ENCODE measurements at regions not wholly inside any gene's neighbourhood (a gene's known extent, or its start where the extent isn't known, plus 50 kb on each side); places are given as distances from the start of the nearest gene placed in this dataset.
"Not testable (repeated sequence)": the region's sequence is repeated elsewhere in the genome, so short reads cannot be mapped to it uniquely, and the experiment has no call there.

GRCh38 chr3:106486945-106487639 is 618.3 kb upstream of the CBLB start:
- DNase-seq, result not testable (repeated sequence)

DNA sequence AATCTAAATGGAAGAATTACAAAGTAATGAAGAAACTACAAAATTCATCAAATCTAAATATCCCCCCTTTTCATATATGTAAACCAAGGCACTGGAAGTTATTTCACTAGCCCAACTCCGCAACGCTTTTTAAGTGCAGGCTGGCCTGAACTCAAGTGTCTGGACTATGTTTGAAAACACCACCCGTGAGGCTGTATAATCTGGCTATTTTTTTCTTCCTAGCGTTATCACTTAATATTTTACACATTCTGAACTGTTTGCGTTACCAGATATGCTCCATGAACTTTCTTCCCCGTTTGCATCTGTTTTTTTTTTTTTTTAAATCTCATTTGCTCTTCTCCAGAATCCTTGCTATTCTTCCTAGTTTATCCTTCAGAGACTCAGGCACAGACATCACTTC is 619.5 kb upstream of the CBLB start:
- no peak for DNase-seq

DNA sequence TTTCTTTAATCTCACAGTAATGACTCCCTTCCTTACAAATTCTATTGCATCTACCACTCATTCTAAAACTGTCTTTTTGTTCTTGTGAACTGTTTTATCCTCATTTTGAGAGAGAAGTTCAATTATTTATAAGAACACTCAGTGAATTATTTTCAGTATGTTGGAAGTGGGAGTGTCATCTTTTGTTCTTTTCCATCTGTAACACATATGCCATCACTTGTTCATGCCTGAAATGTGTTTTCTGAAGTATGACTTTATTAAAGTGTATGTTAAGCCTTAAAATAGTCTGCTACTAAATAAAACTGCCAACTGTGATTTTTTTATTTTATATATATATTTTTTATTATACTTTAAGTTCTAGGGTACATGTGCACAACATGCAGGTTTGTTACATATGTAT is 623.0 kb upstream of the CBLB start:
- DNase-seq, result no peak

DNA sequence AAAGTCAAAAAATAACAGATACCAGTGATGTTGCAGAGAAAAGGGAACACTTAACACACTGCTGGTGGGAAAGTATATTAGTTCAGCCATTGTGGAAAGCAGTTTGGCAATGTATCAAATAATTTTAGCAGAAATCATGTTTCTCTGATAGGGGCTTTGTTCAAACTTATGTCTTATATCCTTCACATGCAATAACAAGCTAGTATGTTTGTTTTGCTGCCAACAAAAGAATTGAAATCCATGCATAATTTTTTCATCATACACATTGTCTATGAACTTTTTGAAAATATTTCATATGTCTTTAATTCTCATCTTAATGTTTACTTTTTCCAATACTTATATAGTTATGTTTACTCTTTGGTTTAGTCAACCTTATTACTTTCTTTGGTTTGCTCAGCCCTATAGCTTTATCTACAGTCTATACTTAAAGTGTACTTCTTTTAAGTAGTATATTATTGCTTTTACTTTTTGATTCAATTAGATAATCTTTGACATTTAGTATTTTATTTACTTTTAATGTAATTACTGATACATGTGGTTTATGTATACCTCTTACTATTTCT is 639.6 kb upstream of the CBLB start:
- no peak for DNase-seq

GRCh38 chr3:106510206-106510605 is 641.4 kb upstream of the CBLB start:
- no peak for DNase-seq

DNA sequence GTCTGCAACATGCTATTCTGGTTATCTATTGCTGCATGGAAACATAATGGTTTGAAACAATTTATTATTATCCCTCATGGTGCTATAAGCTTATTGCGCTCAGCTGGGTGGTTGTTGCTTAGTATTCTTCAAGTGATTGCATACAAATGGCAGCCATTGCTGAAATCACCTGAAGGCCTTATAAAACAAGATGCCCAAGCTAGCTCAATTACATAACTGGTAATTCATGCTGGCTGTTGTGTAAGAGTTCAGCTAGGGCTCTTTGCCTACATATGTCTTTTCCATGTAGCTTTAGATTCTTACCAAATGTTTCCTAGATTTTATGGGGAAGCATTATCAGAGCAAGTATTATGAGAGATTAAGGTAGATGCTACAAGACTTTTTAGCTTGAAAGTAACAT is 644.0 kb upstream of the CBLB start:
- DNase-seq, result no peak

DNA sequence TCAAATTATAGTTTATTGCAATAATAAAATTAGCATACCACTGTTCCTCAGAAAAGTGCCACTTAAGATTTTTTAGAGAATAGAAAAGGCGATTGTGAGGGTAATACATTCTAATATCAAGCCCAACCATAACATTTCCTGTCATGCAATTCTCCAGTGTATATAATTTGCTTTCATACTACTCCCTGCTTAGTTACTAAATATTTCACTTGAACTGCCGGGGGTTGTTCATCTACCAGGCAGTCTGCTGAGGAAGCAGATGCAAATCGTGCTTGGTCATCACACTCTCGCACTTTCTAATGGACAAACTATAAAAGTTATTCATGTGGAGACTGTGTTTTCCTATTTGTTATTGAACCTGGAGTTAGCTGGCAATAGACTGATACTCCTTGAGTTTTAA is 645.6 kb upstream of the CBLB start:
- DNase-seq, result no peak

GRCh38 chr3:106518516-106518915 is 649.7 kb upstream of the CBLB start:
- no peak for DNase-seq

- DNase-seq, result no peak
Measured at GRCh38 chr3:106522397-106522796, 653.6 kb upstream of the CBLB start.

DNA sequence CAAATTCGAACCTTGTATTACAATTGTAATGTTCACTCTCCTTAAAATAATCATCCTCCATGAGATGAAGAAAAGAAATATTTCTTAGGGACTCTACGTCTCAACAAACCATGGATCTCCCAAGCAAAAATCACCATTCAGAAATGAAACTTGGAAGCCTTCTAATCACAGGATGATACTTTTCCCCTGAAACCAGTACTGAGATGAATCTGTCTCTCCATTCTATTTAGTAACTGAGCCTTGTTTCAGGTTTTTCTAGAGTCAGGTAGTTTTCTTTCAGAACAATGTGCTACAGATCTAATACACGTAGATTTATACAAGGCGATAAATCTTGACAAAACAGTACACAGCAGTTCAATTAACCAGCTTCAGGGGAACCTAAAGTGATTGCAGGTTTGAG is 660.1 kb upstream of the CBLB start:
- DNase-seq, result no peak

- DNase-seq, result no peak
Measured at GRCh38 chr3:106529738-106530137, 660.9 kb upstream of the CBLB start.

GRCh38 chr3:106530367-106530766 is 661.6 kb upstream of the CBLB start:
- peak; percentile 5 to 6 for DNase-seq

GRCh38 chr3:106531771-106532329 is 663.0 kb upstream of the CBLB start:
- DNase-seq, result not testable (repeated sequence)

DNA sequence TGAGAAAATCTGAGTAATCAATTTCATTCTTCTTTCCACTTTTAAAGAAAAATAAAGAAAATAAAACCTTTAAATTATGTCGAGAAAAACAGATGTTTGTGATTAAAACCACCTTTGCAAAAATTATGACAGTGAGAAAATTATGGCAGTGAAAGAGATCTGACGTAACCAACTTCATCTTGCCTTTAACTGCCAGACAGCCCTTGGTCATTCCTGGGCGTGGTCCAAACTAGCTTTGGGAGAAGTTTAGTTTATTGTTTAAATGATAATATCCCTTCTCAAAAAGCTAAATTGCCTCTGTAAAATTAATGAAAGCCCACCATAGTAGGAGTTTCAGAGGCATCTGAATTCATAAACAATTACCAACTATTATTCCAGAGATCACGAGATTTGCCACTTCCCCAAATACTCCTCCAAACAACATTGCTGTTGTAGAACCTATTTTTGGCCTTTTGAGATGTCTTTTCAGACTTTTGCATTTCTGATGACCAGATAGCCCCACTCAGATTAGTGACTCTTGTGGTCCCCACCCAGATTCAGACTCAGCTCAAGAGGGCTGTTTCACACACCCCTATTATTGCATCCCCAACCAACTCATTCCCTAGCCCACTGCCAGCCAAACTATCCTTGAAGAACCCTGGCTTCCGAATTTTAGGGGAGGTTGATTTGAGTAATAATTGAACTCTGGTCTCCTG is 664.4 kb upstream of the CBLB start:
- no peak for DNase-seq

- DNase-seq, result peak in 1 of 2 donors; percentile 1
Measured at GRCh38 chr3:106533788-106534160, 665.0 kb upstream of the CBLB start.

DNA sequence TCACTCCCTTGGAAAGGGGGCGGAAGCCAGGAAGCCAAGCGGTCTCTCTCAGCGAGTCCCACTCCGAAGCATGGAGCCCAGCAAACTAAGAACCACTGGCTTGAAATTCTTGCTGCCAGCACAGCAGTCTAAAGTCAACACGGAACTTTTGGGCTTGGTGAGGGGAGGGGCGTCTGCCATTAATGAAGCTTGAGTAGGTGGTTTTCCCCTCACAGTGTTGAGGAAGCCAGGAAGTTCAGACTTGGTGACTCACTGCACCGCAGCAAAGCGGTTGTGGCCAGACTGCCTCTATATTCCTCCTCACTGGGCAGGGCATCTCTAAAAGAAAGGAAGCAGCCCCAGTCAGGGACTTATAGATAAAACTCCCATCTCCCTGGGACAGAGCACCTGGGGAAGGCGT is 665.4 kb upstream of the CBLB start:
- DNase-seq, result peak; percentile 20 to 59

- no peak for DNase-seq
Measured at GRCh38 chr3:106540743-106541142, 671.9 kb upstream of the CBLB start.

GRCh38 chr3:106542101-106542769 is 673.4 kb upstream of the CBLB start:
- DNase-seq, result no peak

- no peak for DNase-seq
Measured at GRCh38 chr3:106552351-106553043, 683.7 kb upstream of the CBLB start.

DNA sequence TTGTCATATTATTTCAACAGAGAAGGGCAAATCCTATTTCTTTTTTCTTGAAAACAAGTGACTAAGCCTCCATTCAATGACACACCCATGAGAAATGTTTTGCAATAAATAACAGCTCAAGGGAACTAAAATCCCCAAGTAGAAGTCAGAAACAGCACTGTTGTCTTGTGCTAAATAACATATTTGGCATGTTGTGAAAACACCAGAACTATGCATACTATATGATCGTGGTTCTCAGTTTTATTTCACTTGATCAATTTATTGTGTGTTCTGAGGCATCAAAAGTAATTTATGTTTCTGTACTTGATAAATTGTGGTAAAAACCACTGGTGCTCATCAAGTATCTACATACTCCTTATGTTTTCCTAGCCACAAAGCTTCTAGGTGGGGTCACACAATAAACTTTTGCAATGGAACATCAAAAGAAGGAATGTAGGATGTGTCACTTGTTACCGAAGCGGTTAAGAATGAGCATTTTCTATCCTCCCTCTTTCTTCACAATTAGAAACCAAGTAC is 691.7 kb upstream of the CBLB start:
- DNase-seq, result peak; percentile 57 to 77

DNA sequence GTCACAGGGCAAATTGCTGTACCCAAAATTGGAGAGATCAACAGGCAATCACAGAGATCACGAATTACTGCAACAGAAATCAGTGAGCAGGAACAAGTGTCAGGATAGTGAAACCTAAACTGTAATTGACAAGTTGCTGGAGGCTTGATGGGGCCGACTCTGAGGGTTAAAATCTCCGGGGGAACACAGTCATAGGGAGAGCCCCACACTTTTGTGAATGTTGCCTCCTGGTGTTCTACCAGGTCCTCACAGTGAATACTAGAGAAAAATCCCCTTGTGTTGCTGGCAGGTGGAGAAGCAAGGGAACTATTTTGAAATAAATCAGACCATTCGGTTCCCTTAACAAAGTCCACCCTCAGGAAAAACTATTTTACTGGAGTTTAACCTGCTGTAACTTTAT is 697.5 kb upstream of the CBLB start:
- DNase-seq, result no peak

DNA sequence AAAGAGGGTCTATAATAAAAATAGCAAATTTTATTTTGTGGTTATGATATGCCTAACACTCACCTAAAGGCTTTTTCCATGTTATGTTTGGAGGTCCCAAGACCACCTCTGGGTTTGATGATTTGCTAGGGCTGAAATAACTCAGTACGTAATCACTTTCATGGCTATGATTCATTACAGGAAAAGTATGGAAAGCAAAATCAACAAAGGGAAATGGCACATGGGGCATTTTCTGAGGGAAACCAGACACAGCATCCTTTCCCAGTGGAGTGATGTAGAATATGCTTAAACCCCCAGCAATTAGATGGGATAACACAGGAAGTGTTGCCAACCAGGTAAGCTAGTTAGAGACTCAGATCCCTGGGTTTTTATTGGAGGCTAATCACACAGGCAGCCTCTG is 701.6 kb upstream of the CBLB start:
- no peak for DNase-seq

DNA sequence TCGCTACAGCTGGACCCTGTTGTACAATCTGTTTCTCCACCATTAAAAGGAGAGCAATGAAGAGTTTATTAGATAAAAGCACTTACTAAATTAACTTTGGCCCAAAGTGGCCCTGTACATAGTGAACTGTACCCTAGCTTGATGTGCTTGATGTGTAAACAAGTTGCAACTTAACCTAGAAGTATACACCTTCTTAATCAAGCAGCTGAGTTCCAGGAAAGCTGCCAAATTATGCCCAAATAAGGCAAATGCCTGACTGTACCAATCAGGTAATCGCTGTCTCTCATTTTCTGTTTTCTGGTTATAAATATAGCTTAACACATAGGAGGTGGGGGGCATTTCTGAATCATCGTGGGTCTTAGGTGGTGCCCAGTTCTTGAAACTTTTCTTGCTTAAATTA is 704.8 kb upstream of the CBLB start:
- no peak for DNase-seq
